ENCODE measurements at regions not wholly inside any gene's neighbourhood (a gene's known extent, or its start where the extent isn't known, plus 50 kb on each side); places are given as distances from the start of the nearest gene placed in this dataset.

DNA sequence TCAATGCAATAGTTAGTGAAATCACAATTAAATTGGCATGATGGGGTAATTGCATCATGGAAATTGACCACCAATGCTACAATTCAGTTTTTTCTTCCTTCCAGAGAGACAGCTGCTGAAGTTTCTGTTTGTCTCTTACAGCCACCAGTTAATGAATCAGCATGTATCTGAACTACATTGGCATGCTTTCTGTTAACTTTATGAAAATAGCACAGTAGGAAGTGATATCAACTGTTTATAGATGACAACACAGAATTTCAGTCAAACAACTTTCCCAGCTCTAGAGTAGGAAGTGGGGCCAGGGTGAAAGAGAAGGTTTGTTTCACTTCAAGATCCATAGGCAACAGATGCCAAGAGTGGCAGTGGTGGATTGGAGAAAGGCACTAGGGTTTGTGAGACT, 339.6 kb upstream of the VWC2 start:
- Histone ChIP-seq H2AFZ (ENCODE audit: insufficient read depth, low read depth, low read length, poor library complexity, severe bottlenecking) (no peak overlapping the region), H3K4me3 (replicated peaks in 1 of 3; ENCODE audit: low read depth in 2 of 3, low read length in 3 of 3) (no peak overlapping the region), H4K20me1 (ENCODE audit: insufficient read depth, low read length) (no peaks in the 10 kb centered on the region), H3K36me3 (replicated peaks in 1 of 2; ENCODE audit: control insufficient read depth in 1 of 2, insufficient read depth in 2 of 2, low read length in 2 of 2) (no peaks in the 10 kb centered on the region), H3K4me1 (ENCODE audit: control insufficient read depth in 1 of 2, insufficient read depth in 2 of 2, low read length in 2 of 2) (no peaks in the 10 kb centered on the region), H3K27ac (ENCODE audit: low read depth in 1 of 2, low read length in 2 of 2) (no peak overlapping the region), H3K4me2 (replicated peaks; ENCODE audit: extremely low read depth, low read length, poor library complexity, severe bottlenecking) (no peak overlapping the region), H3K27me3 (ENCODE audit: control insufficient read depth in 2 of 2, insufficient read depth in 2 of 2, low read length in 2 of 2) (no peaks in the 10 kb centered on the region), H3K9ac (ENCODE audit: insufficient read depth, low read length, poor library complexity, severe bottlenecking) (no peak overlapping the region), H3K9me3 (replicated peaks in 1 of 2; ENCODE audit: control insufficient read depth in 1 of 2, insufficient read depth in 1 of 2, low read length in 2 of 2) (no peaks in the 10 kb centered on the region), H3K79me2 (ENCODE audit: insufficient read depth, low read length) (no peaks in the 10 kb centered on the region)
- intact Hi-C loops (cut with micrococcal nuclease): no loop called here
- TF ChIP-seq, protein P1, sequence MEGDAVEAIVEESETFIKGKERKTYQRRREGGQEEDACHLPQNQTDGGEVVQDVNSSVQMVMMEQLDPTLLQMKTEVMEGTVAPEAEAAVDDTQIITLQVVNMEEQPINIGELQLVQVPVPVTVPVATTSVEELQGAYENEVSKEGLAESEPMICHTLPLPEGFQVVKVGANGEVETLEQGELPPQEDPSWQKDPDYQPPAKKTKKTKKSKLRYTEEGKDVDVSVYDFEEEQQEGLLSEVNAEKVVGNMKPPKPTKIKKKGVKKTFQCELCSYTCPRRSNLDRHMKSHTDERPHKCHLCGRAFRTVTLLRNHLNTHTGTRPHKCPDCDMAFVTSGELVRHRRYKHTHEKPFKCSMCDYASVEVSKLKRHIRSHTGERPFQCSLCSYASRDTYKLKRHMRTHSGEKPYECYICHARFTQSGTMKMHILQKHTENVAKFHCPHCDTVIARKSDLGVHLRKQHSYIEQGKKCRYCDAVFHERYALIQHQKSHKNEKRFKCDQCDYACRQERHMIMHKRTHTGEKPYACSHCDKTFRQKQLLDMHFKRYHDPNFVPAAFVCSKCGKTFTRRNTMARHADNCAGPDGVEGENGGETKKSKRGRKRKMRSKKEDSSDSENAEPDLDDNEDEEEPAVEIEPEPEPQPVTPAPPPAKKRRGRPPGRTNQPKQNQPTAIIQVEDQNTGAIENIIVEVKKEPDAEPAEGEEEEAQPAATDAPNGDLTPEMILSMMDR (IDR thresholded peaks at IDR 0.05): no peak
- Mint-ChIP-seq H3K9me3 (peaks cover 0 to 5% (median 0%) of the 10 kb centered on the region in 7 donors), H3K27me3 (ENCODE audit: low read depth in 3 of 3) (peaks cover 0 to 1% (median 0%) of the 10 kb centered on the region in 3 donors), H3K4me1 (no peaks in the 10 kb centered on the region), H3K27ac (peak overlapping the region in 1 of 7 donors; percentile 13), H3K4me3 (no peak overlapping the region), H3K36me3 (no peaks in the 10 kb centered on the region)
- DNase-seq: no peak

DNA sequence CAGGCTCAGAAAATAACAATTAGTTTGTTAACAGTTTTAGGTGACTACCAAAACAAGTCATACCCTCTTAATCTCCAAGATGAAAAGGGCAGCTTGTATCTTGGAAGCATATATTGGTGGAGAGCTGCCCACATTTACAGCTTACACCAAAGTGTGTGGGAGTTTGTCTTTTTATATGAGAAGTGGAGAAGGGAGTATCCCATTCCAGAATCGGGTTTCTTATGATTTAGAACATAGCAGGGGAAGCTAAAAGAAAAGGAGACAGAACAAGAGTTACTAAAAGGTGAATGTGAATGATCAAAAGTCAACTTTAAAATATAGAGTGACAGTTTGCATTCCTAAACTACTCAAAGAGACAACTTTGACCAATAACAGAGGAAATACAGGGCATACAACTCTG, 338.6 kb upstream of the VWC2 start:
- Mint-ChIP-seq H3K36me3 (no peaks in the 10 kb centered on the region), H3K4me1 (no peaks in the 10 kb centered on the region), H3K9me3 (peaks cover 0 to 5% (median 0%) of the 10 kb centered on the region in 7 donors), H3K27me3 (ENCODE audit: low read depth in 3 of 3) (peaks cover 0 to 1% (median 0%) of the 10 kb centered on the region in 3 donors), H3K27ac (no peak overlapping the region), H3K4me3 (no peak overlapping the region)
- TF ChIP-seq, protein P1 (IDR thresholded peaks at IDR 0.05): no peak
- H3K36me3 ChIP-seq (replicated peaks in 1 of 2; ENCODE audit: control insufficient read depth in 1 of 2, insufficient read depth in 2 of 2, low read length in 2 of 2): no peaks in the 10 kb centered on the region
- H3K4me1 ChIP-seq (ENCODE audit: control insufficient read depth in 1 of 2, insufficient read depth in 2 of 2, low read length in 2 of 2): no peaks in the 10 kb centered on the region
- H3K9me3 ChIP-seq (replicated peaks in 1 of 2; ENCODE audit: control insufficient read depth in 1 of 2, insufficient read depth in 1 of 2, low read length in 2 of 2): no peaks in the 10 kb centered on the region
- no peaks in the 10 kb centered on the region for H3K27me3 ChIP-seq (ENCODE audit: control insufficient read depth in 2 of 2, insufficient read depth in 2 of 2, low read length in 2 of 2)
- no peak overlapping the region for H2AFZ ChIP-seq (ENCODE audit: insufficient read depth, low read depth, low read length, poor library complexity, severe bottlenecking)
- H3K79me2 ChIP-seq (ENCODE audit: insufficient read depth, low read length): no peaks in the 10 kb centered on the region
- H3K9ac ChIP-seq (ENCODE audit: insufficient read depth, low read length, poor library complexity, severe bottlenecking): no peak overlapping the region
- no peak overlapping the region for H3K27ac ChIP-seq (ENCODE audit: low read depth in 1 of 2, low read length in 2 of 2)
- DNase-seq: no peak
- no CpG with 5 or more reads among the region's 1 CpG for WGBS (ENCODE audit: insufficient coverage)
- no peak overlapping the region for H3K4me2 ChIP-seq (replicated peaks; ENCODE audit: extremely low read depth, low read length, poor library complexity, severe bottlenecking)
- H3K4me3 ChIP-seq (replicated peaks in 1 of 3; ENCODE audit: low read depth in 2 of 3, low read length in 3 of 3): no peak overlapping the region
- H4K20me1 ChIP-seq (ENCODE audit: insufficient read depth, low read length): no peaks in the 10 kb centered on the region
- intact Hi-C loops (cut with micrococcal nuclease): no loop called here
